ENCODE measurements at regions not wholly inside any gene's neighbourhood (a gene's known extent, or its start where the extent isn't known, plus 50 kb on each side); places are given as distances from the start of the nearest gene placed in this dataset.

DNA sequence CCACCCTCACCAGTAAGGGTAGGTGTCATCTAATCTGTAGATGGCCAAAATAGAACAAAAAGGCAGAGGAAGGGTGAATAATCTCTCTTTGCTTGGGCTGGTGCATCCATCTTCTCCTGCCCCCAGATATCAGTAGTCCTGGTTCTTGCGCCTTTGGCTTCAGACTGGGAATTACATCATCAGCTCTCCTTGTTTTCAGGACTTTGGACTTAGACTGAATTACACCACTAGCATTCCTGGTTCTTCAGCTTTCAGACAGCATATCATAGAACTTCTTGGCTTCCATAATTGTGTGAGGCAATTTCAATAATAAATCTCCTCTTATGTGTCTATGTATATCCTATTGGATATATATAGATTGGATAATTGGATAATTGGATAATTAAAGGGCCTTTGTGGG is 403.0 kb upstream of the USP24 start:
- ChIA-PET POLR2A (no interaction called here), CTCF (no interaction called here)
- no peak for ATAC-seq
- 85% methylated on average over 1 of the region's 1 CpG for WGBS (ENCODE audit: missing lambda C conversion rate)
- no peak overlapping the region for H3K4me2 ChIP-seq
- H3K9me3 ChIP-seq: no peaks in the 10 kb centered on the region
- no peak overlapping the region for H3K4me3 ChIP-seq
- FAIRE-seq: no peak
- H3K27ac ChIP-seq: no peak overlapping the region
- H3K4me1 ChIP-seq: no peaks in the 10 kb centered on the region
- peak in 1 of 2 experiments; percentile 7 for DNase-seq (ENCODE audit: low read depth in 1 of 2, low spot score in 1 of 2)
- no peak for TF ChIP-seq SMC3 (IDR thresholded peaks at IDR 0.05)
- TF ChIP-seq GATA3 (IDR thresholded peaks at IDR 0.05; ENCODE audit: borderline replicate concordance): no peak
- no peak for TF ChIP-seq HDAC2 (IDR thresholded peaks at IDR 0.05)

DNA sequence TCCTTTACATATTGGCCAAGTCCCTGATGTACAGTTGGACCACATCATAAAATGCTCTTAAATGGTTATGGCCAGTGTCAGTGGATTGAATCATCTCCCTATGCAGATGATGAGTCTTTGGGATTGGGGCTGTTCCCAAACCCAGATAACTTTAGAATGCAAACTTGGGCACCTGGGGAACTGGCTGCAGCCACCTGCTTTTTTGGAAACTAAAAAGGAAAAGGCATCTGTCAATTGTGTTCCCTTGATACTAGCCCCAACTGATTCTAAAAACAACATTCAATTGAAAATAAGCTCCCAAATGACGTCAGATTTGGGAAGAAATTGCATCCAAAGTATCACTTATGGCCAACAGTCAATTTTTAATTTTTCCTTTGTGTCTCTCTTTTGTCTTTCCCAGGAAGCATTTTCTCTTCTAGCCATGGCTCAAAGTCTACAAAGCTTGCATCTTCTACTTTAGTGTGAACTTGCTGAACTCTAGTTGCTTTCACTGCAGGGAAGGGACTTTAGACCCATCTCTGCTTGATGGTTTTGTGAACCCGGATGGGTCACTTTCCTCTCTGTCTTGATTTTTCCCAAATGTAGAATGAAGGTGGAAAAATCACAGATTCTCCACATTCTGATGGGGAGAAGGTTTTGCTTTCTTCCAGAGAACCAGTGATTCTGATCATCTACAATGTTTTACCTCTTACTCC is 402.3 kb upstream of the USP24 start:
- ChIA-PET POLR2A (no interaction called here), CTCF (no interaction called here)
- Histone ChIP-seq H3K27ac (no peak overlapping the region), H3K4me1 (no peaks in the 10 kb centered on the region), H3K9me3 (no peaks in the 10 kb centered on the region), H3K4me2 (no peak overlapping the region), H3K4me3 (no peak overlapping the region)
- ATAC-seq (no peak), FAIRE-seq (no peak), DNase-seq (ENCODE audit: low read depth in 1 of 2, low spot score in 1 of 2) (no peak)
- 75% methylated on average over 2 of the region's 2 CpGs for WGBS (ENCODE audit: missing lambda C conversion rate)
- no peak for TF ChIP-seq NR3C1 (IDR thresholded peaks at IDR 0.05)
- TF ChIP-seq NPAS2 (CRISPR knock-in tag; IDR thresholded peaks at IDR 0.05; ENCODE audit: borderline replicate concordance): no peak
- TF ChIP-seq, protein P1, sequence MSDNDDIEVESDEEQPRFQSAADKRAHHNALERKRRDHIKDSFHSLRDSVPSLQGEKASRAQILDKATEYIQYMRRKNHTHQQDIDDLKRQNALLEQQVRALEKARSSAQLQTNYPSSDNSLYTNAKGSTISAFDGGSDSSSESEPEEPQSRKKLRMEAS (IDR thresholded peaks at IDR 0.05): no peak
- no peak for TF ChIP-seq CBX8 (IDR thresholded peaks at IDR 0.05)
- TF ChIP-seq ZFP36 (IDR thresholded peaks at IDR 0.05; ENCODE audit: borderline replicate concordance, partially characterized antibody): no peak
- no peak for TF ChIP-seq TP53 (CRISPR knock-in tag; IDR thresholded peaks at IDR 0.05)
- no peak for TF ChIP-seq POLR2A (IDR thresholded peaks at IDR 0.05; ENCODE audit: low read length)
- no peak for TF ChIP-seq CHD2 (IDR thresholded peaks at IDR 0.05; ENCODE audit: low read length, partially characterized antibody)
- no peak for TF ChIP-seq KDM5A (IDR thresholded peaks at IDR 0.05)
- no peak for TF ChIP-seq CHD4 (IDR thresholded peaks at IDR 0.05; ENCODE audit: borderline replicate concordance)
- TF ChIP-seq HDAC2 (IDR thresholded peaks at IDR 0.05): no peak
- TF ChIP-seq ZSCAN20 (CRISPR knock-in tag; IDR thresholded peaks at IDR 0.05): no peak

- FAIRE-seq: no peak
- POLR2A ChIA-PET: no interaction called here
These were observed 397.8 kb upstream of the USP24 start for GRCh38 chr1:55612988-55613387.

GRCh38 chr1:55611123-55611522 is 396.0 kb upstream of the USP24 start:
- TF ChIP-seq, protein P2, sequence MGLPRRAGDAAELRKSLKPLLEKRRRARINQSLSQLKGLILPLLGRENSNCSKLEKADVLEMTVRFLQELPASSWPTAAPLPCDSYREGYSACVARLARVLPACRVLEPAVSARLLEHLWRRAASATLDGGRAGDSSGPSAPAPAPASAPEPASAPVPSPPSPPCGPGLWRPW (IDR thresholded peaks at IDR 0.05): no peak
- TF ChIP-seq EHF (CRISPR knock-in tag; IDR thresholded peaks at IDR 0.05) (no peak), NFE2L2 (conservative IDR thresholded peaks at IDR 0.05; ENCODE audit: low read length) (no peak), FOSL2 (IDR thresholded peaks at IDR 0.05) (no peak), FOSL2 (CRISPR knock-in tag; IDR thresholded peaks at IDR 0.05) (no peak), JUNB (IDR thresholded peaks at IDR 0.05) (no peak), JUN (IDR thresholded peaks at IDR 0.05) (no peak), HEYL (CRISPR knock-in tag; IDR thresholded peaks at IDR 0.05) (no peak)
- ChIA-PET POLR2A (no interaction called here), CTCF (interaction anchor here (1.0 kb wide), 1 partner anchor 89 kb away, joined by 3 read pairs; no protein-coding TSS in a partner anchor)
- FAIRE-seq: no peak
- H3K9me3 ChIP-seq: peaks cover 16% of the 10 kb centered on the region; the same call in 2 of the 3 replicates
- ATAC-seq: no peak
- H3K27ac ChIP-seq: no peak overlapping the region
- H3K4me2 ChIP-seq: no peak overlapping the region
- WGBS (ENCODE audit: missing lambda C conversion rate): 71% methylated on average over 2 of the region's 2 CpGs
- H3K4me3 ChIP-seq: no peak overlapping the region
- no peaks in the 10 kb centered on the region for H3K4me1 ChIP-seq
- no peak for DNase-seq (ENCODE audit: low read depth in 1 of 2, low spot score in 1 of 2)

More at GRCh38 chr1:55612988-55613387, 397.8 kb upstream of the USP24 start:
- H3K4me1 ChIP-seq: no peaks in the 10 kb centered on the region
- WGBS (ENCODE audit: missing lambda C conversion rate): 80% methylated on average over 2 of the region's 2 CpGs
- ATAC-seq: no peak
- CTCF ChIA-PET: no interaction called here
- no peak overlapping the region for H3K4me3 ChIP-seq
- no peak overlapping the region for H3K4me2 ChIP-seq
- H3K9me3 ChIP-seq: peaks cover 7% of the 10 kb centered on the region; the same call in 1 of the 3 replicates
- DNase-seq (ENCODE audit: low read depth in 1 of 2, low spot score in 1 of 2): no peak
- no peak overlapping the region for H3K27ac ChIP-seq
- TF ChIP-seq EP300 (IDR thresholded peaks at IDR 0.05): no peak
- TF ChIP-seq HOXB5 (CRISPR knock-in tag; IDR thresholded peaks at IDR 0.05): no peak
- no peak for TF ChIP-seq CBX2 (IDR thresholded peaks at IDR 0.05; ENCODE audit: borderline replicate concordance, low read depth)
- TF ChIP-seq POLR2A (IDR thresholded peaks at IDR 0.05; ENCODE audit: low read length): no peak
- no peak for TF ChIP-seq HOXB13 (CRISPR knock-in tag; IDR thresholded peaks at IDR 0.05; ENCODE audit: low read depth)
